ENCODE measurements at regions not wholly inside any gene's neighbourhood (a gene's known extent, or its start where the extent isn't known, plus 50 kb on each side); places are given as distances from the start of the nearest gene placed in this dataset.
"Not testable (repeated sequence)": the region's sequence is repeated elsewhere in the genome, so short reads cannot be mapped to it uniquely, and the experiment has no call there.

- not testable (repeated sequence) for TF ChIP-seq ATF3 (IDR thresholded peaks at IDR 0.05); CTCF (IDR thresholded peaks at IDR 0.05; ENCODE audit: low read depth, low read length, missing input control); MAX (IDR thresholded peaks at IDR 0.05)
These were observed 1951.9 kb downstream of the FOXD4L5 start for GRCh38 chr9:63333083-63333482.

All from liver (tissue), 3 donors.